Endothelial cell of umbilical vein (primary cell): ENCODE measurements at regions not wholly inside any gene's neighbourhood (a gene's known extent, or its start where the extent isn't known, plus 50 kb on each side); places are given as distances from the start of the nearest gene placed in this dataset.
"Not testable (repeated sequence)": the region's sequence is repeated elsewhere in the genome, so short reads cannot be mapped to it uniquely, and the experiment has no call there.

Source experiments
- BruUV-seq: library from RNA; stranded (reverse); fragments of 400-500 nt; replicated peaks from 2 replicates; lab custom pipeline; 2021; lab: Mats Ljungman, UMichigan
- CTCF ChIA-PET: fragments of 300-600, 350-600 bp; sonication (Branson Sonifier 250); formaldehyde crosslinking; loops from one replicate; lab custom pipeline; 2021; ENCODE audit warnings: antibody characterized with exemption, inconsistent platforms; lab: Charles Lee
- POLR2A ChIA-PET: fragments of 300-600, 350-600 bp; sonication (Branson Sonifier 250); formaldehyde crosslinking; loops from one replicate; lab custom pipeline; 2021; ENCODE audit warnings: antibody characterized with exemption, inconsistent platforms; lab: Charles Lee
- DNase-seq: peaks from one replicate; pipeline ENCODE4 v3.0.0-alpha.2; 2011; ENCODE audit warnings: low read depth, low spot score
- FAIRE-seq: peaks from 2 replicates; lab custom pipeline; 2011; peaks lifted over from hg19 to GRCh38; lab: Jason Lieb, UNC
- H2AFZ ChIP-seq: 2 replicates; pipeline ENCODE4 v1.6.0; 2012; ENCODE audit warnings: low read depth, low read length, control low read depth, inconsistent platforms
- H3K27ac ChIP-seq: 2 replicates; pipeline ENCODE4 v1.5.1; 2011; ENCODE audit warnings: low read depth, mild to moderate bottlenecking, control low read depth, low read length, moderate library complexity; ENCODE audit not compliant: insufficient read depth
- H3K27me3 ChIP-seq, 2 experiments: 2 replicates each; pipeline versions ENCODE4 v1.6.0 to v1.6.1; 2011; ENCODE audit warnings: low read length in 2 of 2, mixed read lengths in 1 of 2; ENCODE audit not compliant: control insufficient read depth in 2 of 2, insufficient read depth in 2 of 2
- H3K36me3 ChIP-seq, 2 experiments: 2 replicates in 1 of 2; 3 replicates in 1 of 2; pipeline ENCODE4 v1.5.1; 2011; ENCODE audit warnings: low read length in 2 of 2, mild to moderate bottlenecking in 1 of 2, moderate library complexity in 1 of 2; ENCODE audit not compliant: control insufficient read depth in 2 of 2, insufficient read depth in 2 of 2; ENCODE audit errors: extremely low read depth in 1 of 2
- H3K4me1 ChIP-seq: 3 replicates; pipeline ENCODE4 v1.5.1; 2011; ENCODE audit warnings: mild to moderate bottlenecking, low read length; ENCODE audit not compliant: control insufficient read depth, insufficient read depth; ENCODE audit errors: extremely low read depth
- H3K4me2 ChIP-seq: 2 replicates; pipeline ENCODE4 v1.6.1; 2011; ENCODE audit warnings: low read length, control low read depth, mixed read lengths; ENCODE audit not compliant: insufficient read depth
- H3K4me3 ChIP-seq, 3 experiments: fragments of 200-600 bp in 1 of 3; sonication (generic), shearing (Covaris generic) in 1 of 3; replicated peaks in 1 of 3; 2 replicates each; pipeline ENCODE4 v1.5.1; 2011 to 2016; ENCODE audit warnings: control low read depth in 3 of 3, low read length in 3 of 3, mild to moderate bottlenecking in 2 of 3, inconsistent platforms in 1 of 3, low read depth in 1 of 3, moderate library complexity in 1 of 3; ENCODE audit not compliant: insufficient read depth in 1 of 3
- H3K79me2 ChIP-seq: 2 replicates; pipeline ENCODE4 v1.6.0; 2012; ENCODE audit warnings: low read length, inconsistent platforms; ENCODE audit not compliant: control insufficient read depth, insufficient read depth
- H3K9ac ChIP-seq: replicated peaks from 2 replicates; pipeline ENCODE3; 2011; ENCODE audit warnings: low read length, control low read depth; ENCODE audit not compliant: insufficient read depth; ENCODE audit errors: extremely low read depth
- H3K9me1 ChIP-seq: replicated peaks from 3 replicates; pipeline ENCODE4 v1.6.0; 2011; ENCODE audit warnings: mild to moderate bottlenecking, low read length; ENCODE audit not compliant: control insufficient read depth, insufficient read depth; ENCODE audit errors: extremely low read depth
- H3K9me3 ChIP-seq: replicated peaks from 2 replicates; pipeline ENCODE4 v1.5.1; 2012; ENCODE audit warnings: low read length, inconsistent platforms; ENCODE audit not compliant: control insufficient read depth, insufficient read depth
- H4K20me1 ChIP-seq: replicated peaks from 2 replicates; pipeline ENCODE3; 2011; ENCODE audit warnings: mild to moderate bottlenecking, low read length; ENCODE audit not compliant: control insufficient read depth, insufficient read depth; ENCODE audit errors: extremely low read depth
- EZH2 ChIP-seq: IDR thresholded peaks from 2 replicates; pipeline ENCODE4 v1.6.1; 2012; ENCODE audit warnings: borderline replicate concordance, low read depth, mild to moderate bottlenecking, moderate library complexity, low read length, inconsistent platforms; ENCODE audit not compliant: severe bottlenecking
- FOS ChIP-seq: IDR thresholded peaks from 2 replicates; pipeline ENCODE4 v1.6.1; 2011; ENCODE audit warnings: mild to moderate bottlenecking, low read length, moderate library complexity, borderline replicate concordance; ENCODE audit not compliant: insufficient read depth
- GATA2 ChIP-seq: IDR thresholded peaks from 2 replicates; pipeline ENCODE4 v1.7.0; 2011; ENCODE audit warnings: low read depth, mild to moderate bottlenecking, moderate library complexity, mixed read lengths, low read length; ENCODE audit not compliant: insufficient read length, insufficient read depth
- JUN ChIP-seq: IDR thresholded peaks from 2 replicates; pipeline ENCODE4 v1.6.1; 2011; ENCODE audit warnings: borderline replicate concordance, low read depth; ENCODE audit not compliant: insufficient read length, insufficient read depth
- MYC ChIP-seq: IDR thresholded peaks from one replicate; pipeline ENCODE4 v1.6.1; 2011; ENCODE audit warnings: mild to moderate bottlenecking, low read depth, low read length
- POLR2A ChIP-seq: IDR thresholded peaks from 2 replicates; pipeline ENCODE4 v1.6.1; 2012; ENCODE audit warnings: low read depth, mild to moderate bottlenecking, control low read depth, low read length
- POLR2AphosphoS5 ChIP-seq: IDR thresholded peaks from 2 replicates; pipeline ENCODE4 v1.6.1; 2012; ENCODE audit warnings: low read depth, mild to moderate bottlenecking, control low read depth, low read length, moderate library complexity; ENCODE audit not compliant: insufficient read depth
- dilution Hi-C: fragments of 300-500 bp; cut with MboI; formaldehyde crosslinking; loops from one replicate; pipeline ENCODE4 v1.15.0; 2019; ENCODE audit warnings: low sequenced_read_pairs; ENCODE audit not compliant: extremely low pct_ligation_motif_present
- intact Hi-C: fragments of 100-400 bp; cut with micrococcal nuclease; formaldehyde crosslinking; loops from one replicate; pipeline ENCODE4 v1.10.0; 2022
- TF ChIP-seq, protein P1 (sequence below), 2 donors: IDR thresholded peaks; 1 replicate in 1 of 2; 2 replicates in 1 of 2; pipeline ENCODE4 v1.5.1; 2011; ENCODE audit warnings: low read length in 2 of 2, mild to moderate bottlenecking in 2 of 2, moderate library complexity in 2 of 2, control low read depth in 1 of 2, inconsistent platforms in 1 of 2, low read depth in 1 of 2; ENCODE audit not compliant: insufficient read depth in 1 of 2; ENCODE audit errors: extremely low read depth in 1 of 2
- TF ChIP-seq, protein P2 (sequence below): IDR thresholded peaks from 2 replicates; pipeline ENCODE4 v1.6.1; 2011; ENCODE audit not compliant: insufficient read depth, insufficient read length

DNA sequence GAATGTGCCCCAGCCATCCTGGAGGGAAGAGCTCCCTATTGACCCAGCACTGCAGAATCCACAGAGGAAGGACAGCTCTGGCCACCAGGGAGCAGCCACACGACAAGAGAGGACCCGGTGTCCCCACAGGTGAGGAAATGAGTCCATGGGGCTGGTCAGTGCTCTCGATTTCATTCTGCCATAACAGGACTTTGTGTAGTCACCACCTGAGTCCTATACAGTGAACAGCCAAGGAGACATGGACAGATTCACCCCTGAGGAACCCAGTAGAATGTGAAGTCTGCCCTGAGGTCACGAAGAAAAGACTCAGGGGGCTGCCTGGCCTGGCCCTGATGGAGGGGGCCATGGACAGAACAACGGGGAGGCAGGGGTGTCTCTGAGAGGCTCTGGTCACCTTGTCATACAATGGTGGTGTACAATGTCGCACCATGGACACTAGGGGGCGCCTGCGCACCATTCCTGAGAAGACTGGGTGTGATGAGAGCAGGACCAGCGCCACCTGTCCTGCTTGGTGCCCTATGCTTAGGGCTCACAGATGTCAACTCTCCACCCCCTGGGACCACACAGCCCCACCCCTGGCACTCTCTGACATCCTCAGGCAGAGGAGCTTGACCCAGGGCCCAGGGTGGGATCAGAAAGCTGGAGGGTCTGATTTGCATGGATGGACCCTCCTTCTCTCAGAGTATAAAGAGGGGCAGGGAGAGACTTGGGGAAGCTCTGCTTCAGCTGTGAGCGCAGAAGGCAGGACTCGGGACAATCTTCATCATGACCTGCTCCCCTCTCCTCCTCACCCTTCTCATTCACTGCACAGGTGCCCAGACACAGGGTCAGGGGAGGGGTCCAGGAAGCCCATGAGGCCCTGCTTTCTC, 77.4 kb downstream of the VPREB1 start:
- H3K27ac ChIP-seq, dilution Hi-C loops, BruUV-seq, H3K4me3 ChIP-seq, H4K20me1 ChIP-seq, H3K79me2 ChIP-seq, H3K9me1 ChIP-seq, intact Hi-C loops, H3K9ac ChIP-seq, H2AFZ ChIP-seq, POLR2A ChIA-PET, H3K4me2 ChIP-seq, H3K27me3 ChIP-seq, H3K4me1 ChIP-seq, H3K9me3 ChIP-seq: not testable (repeated sequence)
- peaks cover 5 to 12% of the 10 kb centered on the region in 2 experiments for H3K36me3 ChIP-seq
- TF ChIP-seq, protein P1, sequence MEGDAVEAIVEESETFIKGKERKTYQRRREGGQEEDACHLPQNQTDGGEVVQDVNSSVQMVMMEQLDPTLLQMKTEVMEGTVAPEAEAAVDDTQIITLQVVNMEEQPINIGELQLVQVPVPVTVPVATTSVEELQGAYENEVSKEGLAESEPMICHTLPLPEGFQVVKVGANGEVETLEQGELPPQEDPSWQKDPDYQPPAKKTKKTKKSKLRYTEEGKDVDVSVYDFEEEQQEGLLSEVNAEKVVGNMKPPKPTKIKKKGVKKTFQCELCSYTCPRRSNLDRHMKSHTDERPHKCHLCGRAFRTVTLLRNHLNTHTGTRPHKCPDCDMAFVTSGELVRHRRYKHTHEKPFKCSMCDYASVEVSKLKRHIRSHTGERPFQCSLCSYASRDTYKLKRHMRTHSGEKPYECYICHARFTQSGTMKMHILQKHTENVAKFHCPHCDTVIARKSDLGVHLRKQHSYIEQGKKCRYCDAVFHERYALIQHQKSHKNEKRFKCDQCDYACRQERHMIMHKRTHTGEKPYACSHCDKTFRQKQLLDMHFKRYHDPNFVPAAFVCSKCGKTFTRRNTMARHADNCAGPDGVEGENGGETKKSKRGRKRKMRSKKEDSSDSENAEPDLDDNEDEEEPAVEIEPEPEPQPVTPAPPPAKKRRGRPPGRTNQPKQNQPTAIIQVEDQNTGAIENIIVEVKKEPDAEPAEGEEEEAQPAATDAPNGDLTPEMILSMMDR (IDR thresholded peaks at IDR 0.05; ENCODE audit: extremely low read depth in 1 of 2, insufficient read depth in 1 of 2, low read depth in 1 of 2, low read length in 2 of 2), result peak; percentile 68 to 85
- CTCF ChIA-PET, result interaction anchor here (0.7 to 2.5 kb wide), 6 partner anchors 12 to 115 kb away, joined by 3 to 11 read pairs (median 4); no protein-coding TSS in a partner anchor
- peak; percentile 37 for DNase-seq
- peak; percentile 81 for FAIRE-seq

GRCh38 chr22:22322792-22323191, 78.2 kb downstream of the VPREB1 start:
- H3K4me1 ChIP-seq, result no peaks in the 10 kb centered on the region
- DNase-seq (no peak), FAIRE-seq (no peak)
- H3K9ac ChIP-seq, result no peak overlapping the region
- no peak overlapping the region for H3K4me3 ChIP-seq
- H2AFZ ChIP-seq, result no peak overlapping the region
- POLR2A ChIA-PET, result no interaction called here
- no peaks in the 10 kb centered on the region for H4K20me1 ChIP-seq
- H3K9me3 ChIP-seq, result no peaks in the 10 kb centered on the region
- no peaks in the 10 kb centered on the region for H3K27me3 ChIP-seq
- intact Hi-C loops, result no loop called here
- no peak for TF ChIP-seq FOS
- TF ChIP-seq MYC, result no peak
- no peak for TF ChIP-seq JUN
- no peak for TF ChIP-seq POLR2AphosphoS5
- TF ChIP-seq GATA2, result no peak
- TF ChIP-seq, protein P2, sequence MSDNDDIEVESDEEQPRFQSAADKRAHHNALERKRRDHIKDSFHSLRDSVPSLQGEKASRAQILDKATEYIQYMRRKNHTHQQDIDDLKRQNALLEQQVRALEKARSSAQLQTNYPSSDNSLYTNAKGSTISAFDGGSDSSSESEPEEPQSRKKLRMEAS, result no peak
- no peak for TF ChIP-seq EZH2
- TF ChIP-seq POLR2A, result no peak
- TF ChIP-seq, protein P1 (IDR thresholded peaks at IDR 0.05; ENCODE audit: extremely low read depth in 1 of 2, insufficient read depth in 1 of 2, low read depth in 1 of 2, low read length in 2 of 2), result no peak
- H3K36me3 ChIP-seq, result peaks cover 5 to 12% of the 10 kb centered on the region in 2 experiments
- no peak overlapping the region for H3K27ac ChIP-seq
- CTCF ChIA-PET, result interaction anchor here (1.1 to 2.5 kb wide), 5 partner anchors 20 to 127 kb away, joined by 3 to 11 read pairs (median 8); no protein-coding TSS in a partner anchor
- dilution Hi-C loops, result no loop called here
- no TSS peak for BruUV-seq
- no peaks in the 10 kb centered on the region for H3K79me2 ChIP-seq
- no peaks in the 10 kb centered on the region for H3K9me1 ChIP-seq
- H3K4me2 ChIP-seq, result no peak overlapping the region
